GM12892 (cell line): ENCODE measurements at regions not wholly inside any gene's neighbourhood (a gene's known extent, or its start where the extent isn't known, plus 50 kb on each side); places are given as distances from the start of the nearest gene placed in this dataset.
A peak's percentile ranks its signal among the peaks of the same experiment; 100 is the strongest.

Experiments used
- DNase-seq: peaks from one replicate; pipeline ENCODE4 v3.0.0; 2011; ENCODE audit not compliant: insufficient read length
- FAIRE-seq: peaks from 2 replicates; lab custom pipeline; 2011; peaks lifted over from hg19 to GRCh38; lab: Jason Lieb, UNC
- POLR2A ChIP-seq: IDR thresholded peaks from 2 replicates; pipeline ENCODE4 v1.6.1; 2011; ENCODE audit warnings: low read depth, low read length, control low read depth
- POLR2AphosphoS5 ChIP-seq: IDR thresholded peaks from 2 replicates; pipeline ENCODE4 v1.6.1; 2011; ENCODE audit warnings: low read depth, low read length, control low read depth
- TAF1 ChIP-seq: IDR thresholded peaks from 2 replicates; pipeline ENCODE4 v1.6.1; 2011; ENCODE audit warnings: low read depth, mild to moderate bottlenecking, control low read depth, low read length, borderline replicate concordance

DNA sequence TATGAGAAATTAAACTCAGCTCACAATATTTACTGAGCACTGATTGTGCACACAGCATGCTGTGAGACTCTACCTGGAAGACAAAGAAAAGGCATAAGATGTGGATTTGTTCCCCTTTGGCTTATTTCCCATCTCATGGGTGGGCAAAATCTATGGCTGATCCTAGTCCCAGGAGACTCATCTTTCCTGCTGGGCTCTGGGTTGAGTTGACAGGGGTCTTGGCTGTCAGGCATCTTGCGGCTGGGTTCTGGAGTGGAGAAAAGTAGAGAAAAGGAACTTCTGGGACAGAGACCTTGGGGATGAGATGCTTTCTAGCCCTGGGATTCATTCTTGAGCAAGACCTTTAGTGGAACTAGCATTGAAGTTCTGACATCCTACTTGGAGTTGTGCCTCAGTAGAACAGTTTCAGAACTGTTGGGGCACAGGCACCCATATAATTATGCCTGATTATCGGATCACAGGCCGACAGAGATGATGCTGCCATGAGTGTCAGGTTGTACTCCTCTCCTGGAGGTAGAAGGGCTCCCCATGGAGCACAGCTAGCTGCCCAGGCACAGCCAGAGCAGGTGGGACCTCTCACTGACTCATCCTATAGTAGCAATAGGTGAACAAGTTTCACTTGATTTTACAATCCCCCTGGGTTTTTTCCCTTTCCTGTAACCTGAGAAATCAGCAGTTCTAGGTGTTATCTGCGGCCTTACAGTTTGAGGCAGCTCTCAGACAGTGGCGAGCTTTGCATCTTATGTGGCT is 260.9 kb downstream of the CYRIA start:
- TF ChIP-seq POLR2A (no peak), POLR2AphosphoS5 (no peak), TAF1 (no peak)
- FAIRE-seq (no peak), DNase-seq (no peak)

DNA sequence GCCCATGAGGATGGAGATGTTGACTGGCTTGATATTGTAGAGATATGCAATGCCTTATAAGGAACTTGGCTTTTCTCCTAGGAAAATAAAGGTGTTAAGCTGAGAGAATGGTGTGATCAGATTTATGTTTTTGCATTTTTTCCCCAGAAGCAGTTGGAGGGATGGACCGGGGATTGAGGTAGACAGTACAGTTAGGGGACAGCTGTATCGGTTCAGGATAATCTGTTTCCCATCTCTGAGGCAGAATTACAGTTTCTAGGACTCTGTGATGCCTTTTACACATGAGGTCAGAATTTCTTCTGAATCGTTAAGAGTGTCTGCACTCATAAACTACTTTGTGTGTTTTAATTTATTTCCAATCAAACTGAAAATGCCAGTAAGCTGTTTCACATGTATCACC is 261.5 kb downstream of the CYRIA start:
- TF ChIP-seq POLR2AphosphoS5 (no peak), POLR2A (no peak), TAF1 (no peak)
- DNase-seq: no peak
- FAIRE-seq: no peak

DNA sequence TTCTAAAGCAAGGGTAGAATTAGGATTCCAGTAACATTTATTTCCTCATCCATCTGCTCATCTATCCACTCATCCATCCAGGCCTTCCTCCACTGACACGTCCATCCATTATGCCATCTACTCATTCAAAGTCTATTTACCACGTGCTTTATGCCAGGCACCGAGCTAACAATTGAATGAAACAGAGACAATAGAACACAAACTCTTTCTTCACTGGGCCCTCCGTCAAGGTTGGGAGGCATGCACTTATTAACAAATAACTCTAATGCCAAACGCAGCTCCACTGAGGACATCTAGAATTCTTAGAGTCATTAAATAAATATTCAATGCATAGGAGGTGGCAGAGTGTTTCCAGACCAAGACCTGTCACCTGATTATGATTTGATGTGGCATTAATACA is 262.7 kb downstream of the CYRIA start:
- DNase-seq: no peak
- no peak for FAIRE-seq
- no peak for TF ChIP-seq POLR2AphosphoS5
- TF ChIP-seq TAF1: no peak
- no peak for TF ChIP-seq POLR2A

DNA sequence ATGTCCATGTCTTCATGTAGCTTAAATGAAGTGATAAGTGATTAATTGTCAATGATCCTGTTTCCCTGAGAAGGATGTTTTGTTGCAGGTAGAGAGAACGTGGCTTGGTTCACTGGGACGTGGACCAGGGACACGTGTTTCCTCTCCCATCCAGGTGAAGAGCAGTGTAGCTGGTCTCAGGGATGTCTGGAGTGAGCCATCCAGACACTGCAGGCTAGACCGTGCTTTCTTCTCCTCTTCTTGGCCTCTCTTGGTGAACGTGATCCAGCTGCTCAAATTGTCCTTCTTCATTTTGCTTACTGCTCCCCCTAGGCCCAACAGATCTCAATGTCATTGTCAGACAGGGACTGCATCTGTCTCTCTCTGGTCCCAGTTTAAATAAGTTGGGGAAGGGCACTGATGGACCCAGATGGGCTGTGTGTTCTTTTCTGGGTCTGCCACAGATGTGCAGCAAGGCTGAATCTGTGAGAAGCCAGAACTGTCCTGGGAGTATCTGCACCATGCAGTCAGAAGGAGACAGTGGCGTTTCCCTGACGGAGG is 263.8 kb downstream of the CYRIA start:
- TF ChIP-seq TAF1: no peak
- no peak for TF ChIP-seq POLR2A
- no peak for TF ChIP-seq POLR2AphosphoS5
- DNase-seq (no peak), FAIRE-seq (no peak)

DNA sequence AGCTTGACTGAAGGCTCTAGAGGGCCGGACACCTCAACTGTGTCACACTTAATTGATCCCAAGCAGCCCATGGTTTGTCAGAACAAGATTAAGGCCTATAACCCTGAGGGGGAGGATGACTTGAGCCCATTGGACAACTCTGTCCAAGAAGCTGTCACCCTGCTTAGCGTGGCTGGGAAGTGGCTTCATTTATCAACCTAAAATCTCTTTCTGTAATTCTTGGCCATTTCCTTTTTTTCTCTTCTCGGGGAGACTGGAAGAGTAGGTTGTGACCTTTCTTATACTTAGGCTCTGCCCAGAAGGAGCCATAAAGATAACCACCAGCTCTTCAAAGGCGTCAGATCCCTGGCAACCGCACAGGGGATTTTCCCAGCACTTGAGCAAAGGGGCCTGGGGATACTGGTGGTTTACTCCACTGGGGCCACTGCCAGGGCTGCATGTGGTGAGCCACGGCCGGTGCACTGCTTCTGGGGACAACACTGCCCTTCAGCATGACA is 265.5 kb downstream of the CYRIA start:
- DNase-seq (no peak), FAIRE-seq (no peak)
- TF ChIP-seq TAF1 (no peak), POLR2AphosphoS5 (no peak), POLR2A (no peak)

DNA sequence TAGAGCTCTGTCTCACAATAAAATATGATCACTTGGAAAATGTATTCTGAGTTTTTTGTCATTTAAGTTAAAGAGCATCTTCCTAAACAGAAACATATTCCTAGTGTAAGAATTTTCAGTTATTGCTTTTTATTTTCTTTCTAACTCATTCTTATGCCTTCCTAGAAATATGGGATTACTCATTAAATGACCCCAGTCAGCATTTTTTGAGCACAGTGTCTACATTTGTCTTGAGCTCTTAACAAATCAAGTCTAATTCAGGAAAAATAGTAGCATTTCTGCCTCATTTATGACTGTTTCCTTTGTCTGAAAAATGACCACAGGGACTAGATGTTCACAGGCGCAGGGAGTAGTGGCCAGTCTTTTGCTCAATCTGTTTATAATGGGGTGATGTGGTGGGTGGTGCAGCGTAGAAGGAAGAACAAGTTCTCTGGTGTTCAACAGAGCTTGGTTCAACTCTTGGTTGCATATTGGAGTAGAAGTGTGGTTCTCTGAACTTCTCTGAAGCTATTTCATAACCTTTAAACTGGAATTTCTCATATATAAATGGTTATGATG is 267.1 kb downstream of the CYRIA start:
- DNase-seq: no peak
- no peak for FAIRE-seq
- no peak for TF ChIP-seq POLR2AphosphoS5
- TF ChIP-seq TAF1: no peak
- TF ChIP-seq POLR2A: no peak

DNA sequence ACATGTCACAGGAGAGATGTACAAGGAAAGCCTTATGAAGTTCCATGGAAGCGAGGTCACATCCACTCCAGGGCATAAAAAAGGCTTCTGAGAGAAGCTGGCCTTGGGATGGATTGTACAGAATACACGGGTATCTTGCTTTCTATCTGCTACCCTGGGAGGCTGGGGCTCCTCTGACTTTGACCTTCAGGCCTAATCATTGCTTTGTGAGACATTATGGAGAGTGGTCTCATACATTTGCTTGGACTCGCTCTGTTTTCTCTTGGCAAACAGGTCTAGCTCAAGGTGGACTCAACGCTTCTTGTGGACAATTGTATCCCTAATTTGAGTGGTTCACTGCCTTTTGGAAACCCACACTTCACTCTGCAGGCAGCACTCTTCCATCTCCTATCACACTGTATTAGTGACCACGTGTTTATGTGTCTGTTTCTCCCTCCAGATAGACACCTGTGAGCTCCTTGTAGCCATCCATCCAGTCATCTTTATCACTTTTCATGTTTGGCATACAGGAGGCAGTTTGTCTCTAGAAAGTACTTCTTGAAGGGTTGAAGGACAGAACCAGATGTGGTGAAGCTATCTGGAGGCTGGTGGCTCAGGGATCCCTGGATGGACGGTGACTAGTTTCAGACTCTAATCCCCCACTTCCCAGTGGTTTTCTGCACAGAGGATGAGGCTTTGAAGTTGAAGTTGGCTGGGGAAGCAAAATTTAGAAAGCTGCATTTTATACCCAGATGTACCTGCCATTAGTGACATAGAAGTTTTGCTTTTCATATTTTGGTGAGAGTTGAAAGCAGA is 267.8 kb downstream of the CYRIA start:
- no peak for DNase-seq
- no peak for FAIRE-seq
- TF ChIP-seq TAF1: no peak
- TF ChIP-seq POLR2AphosphoS5: no peak
- TF ChIP-seq POLR2A: no peak

DNA sequence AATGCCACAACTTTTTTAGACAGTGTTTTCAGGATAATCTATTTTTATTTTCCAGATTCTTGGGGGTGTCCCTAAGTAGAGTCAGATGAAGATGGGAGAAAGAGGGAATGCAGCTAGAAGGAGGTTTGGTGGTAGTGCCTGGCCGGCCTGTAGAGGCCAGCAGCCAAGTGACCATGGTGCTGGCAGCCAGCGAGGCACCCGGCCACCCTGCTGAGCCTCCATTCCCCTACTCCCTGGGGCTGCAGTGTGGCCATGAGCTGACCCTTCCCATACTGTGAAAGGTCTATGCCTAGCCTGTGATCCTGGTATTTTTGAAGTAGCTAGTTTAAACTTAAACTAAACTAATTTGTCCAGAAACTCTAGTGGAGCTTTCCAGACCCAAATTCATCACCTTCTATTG is 268.6 kb downstream of the CYRIA start:
- no peak for TF ChIP-seq POLR2A
- TF ChIP-seq TAF1: no peak
- no peak for TF ChIP-seq POLR2AphosphoS5
- DNase-seq (no peak), FAIRE-seq (no peak)

DNA sequence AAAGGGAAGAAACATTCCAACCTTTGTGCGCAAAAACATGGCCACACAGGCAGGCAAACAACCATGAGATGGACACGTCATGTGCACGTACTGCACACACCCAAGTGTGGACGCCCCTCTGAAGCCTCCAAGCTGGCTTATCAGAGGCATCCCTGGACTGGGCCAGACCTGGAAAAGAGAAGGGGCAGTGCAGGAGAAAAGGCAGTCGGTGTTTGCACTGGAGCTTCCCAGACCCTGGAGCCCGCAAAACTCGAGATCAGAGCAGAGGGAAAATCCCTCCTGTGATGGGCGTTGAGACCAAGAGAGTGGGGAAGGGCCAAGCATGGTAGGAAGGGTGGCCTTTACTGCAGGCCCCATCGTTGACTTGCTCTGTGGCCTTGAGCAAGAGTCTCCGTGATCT is 269.5 kb downstream of the CYRIA start:
- TF ChIP-seq POLR2A (no peak), TAF1 (no peak), POLR2AphosphoS5 (no peak)
- FAIRE-seq (no peak), DNase-seq (no peak)

DNA sequence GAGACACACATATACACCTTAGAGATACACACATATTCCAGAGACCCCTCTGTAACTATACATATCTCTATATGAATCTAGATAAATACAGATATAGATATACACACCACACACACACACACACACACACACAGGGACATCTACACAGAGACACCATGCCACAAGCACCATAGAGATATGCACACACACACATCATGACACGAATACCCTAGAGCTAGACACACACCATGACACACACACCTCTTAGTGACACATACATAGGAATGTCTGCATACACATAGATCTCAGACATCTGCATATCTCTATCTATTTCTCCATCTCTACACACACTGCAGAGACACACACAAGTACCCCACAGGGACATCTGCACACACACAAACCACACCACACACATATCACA is 270.0 kb downstream of the CYRIA start:
- DNase-seq (no peak), FAIRE-seq (no peak)
- TF ChIP-seq POLR2A: no peak
- no peak for TF ChIP-seq TAF1
- no peak for TF ChIP-seq POLR2AphosphoS5

DNA sequence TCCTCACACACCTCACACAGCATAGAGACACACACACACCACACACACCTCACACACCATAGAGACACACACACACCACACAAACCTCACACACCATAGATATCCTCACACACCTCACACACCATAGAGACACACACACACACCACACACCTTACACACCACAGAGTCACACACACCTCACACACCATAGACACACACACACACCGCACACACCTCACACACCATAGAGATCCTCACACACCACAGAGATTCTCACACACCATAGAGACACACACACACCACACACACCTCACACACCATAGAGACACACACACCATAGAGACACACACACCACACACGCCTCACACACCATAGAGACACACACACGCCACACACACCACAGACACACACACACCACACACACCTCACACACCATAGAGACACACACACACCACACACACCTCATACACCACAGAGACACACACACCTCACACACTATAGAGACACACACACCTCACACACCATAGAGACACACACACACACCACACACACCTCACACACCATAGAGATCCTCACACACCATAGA is 270.6 kb downstream of the CYRIA start:
- DNase-seq: no peak
- peak; percentile 54 for FAIRE-seq
- no peak for TF ChIP-seq TAF1
- no peak for TF ChIP-seq POLR2AphosphoS5
- no peak for TF ChIP-seq POLR2A
